GM13977 (cell line): ENCODE measurements at regions not wholly inside any gene's neighbourhood (a gene's known extent, or its start where the extent isn't known, plus 50 kb on each side); places are given as distances from the start of the nearest gene placed in this dataset.
"Not testable (repeated sequence)": the region's sequence is repeated elsewhere in the genome, so short reads cannot be mapped to it uniquely, and the experiment has no call there.

Source experiments
- DNase-seq: peaks from one replicate; pipeline ENCODE4 v3.0.0; 2012; ENCODE audit warnings: low spot score
- CTCF ChIP-seq: IDR thresholded peaks from 2 replicates; pipeline ENCODE4 v1.5.1; 2012; ENCODE audit warnings: mild to moderate bottlenecking, control low read depth; ENCODE audit not compliant: insufficient read depth; ENCODE audit errors: extremely low read depth, missing control alignments
- in situ Hi-C: fragments of 300-500 bp; cut with MboI; formaldehyde crosslinking; loops from one replicate; pipeline ENCODE4 v1.12.0; 2022; ENCODE audit warnings: low sequenced_read_pairs, low pct_unique_long_range_greater_than_20kb, mixed read lengths, inconsistent platforms; ENCODE audit not compliant: unreplicated experiment

DNA sequence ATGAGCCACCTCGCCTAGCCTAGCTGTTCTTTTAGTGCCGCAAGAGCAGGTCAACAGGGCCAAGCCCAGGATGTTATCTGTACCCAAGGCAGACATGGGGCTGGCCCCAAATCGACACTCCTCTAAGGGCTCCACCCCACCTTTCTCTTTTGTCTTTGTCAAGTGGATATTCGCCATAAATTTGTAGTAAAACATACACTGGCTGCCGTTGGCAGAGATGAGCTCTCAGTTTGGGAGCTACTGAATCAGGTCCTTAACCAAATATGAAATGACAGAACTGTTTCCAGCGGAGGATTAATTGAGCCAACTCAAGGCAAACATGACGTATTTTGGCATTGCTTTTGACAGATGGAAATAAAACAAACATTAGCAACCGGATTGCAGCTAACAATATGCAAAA lies 556.9 kb upstream of the CDH5 start:
- DNase-seq: no peak
- no peak for TF ChIP-seq CTCF
- in situ Hi-C loops: no loop called here

- DNase-seq: no peak
- in situ Hi-C loops: no loop called here
Observed at GRCh38 chr16:65808790-65809189, 557.7 kb upstream of the CDH5 start.

GRCh38 chr16:65807858-65808257 lies 558.6 kb upstream of the CDH5 start:
- TF ChIP-seq CTCF: no peak
- in situ Hi-C loops: no loop called here

More at GRCh38 chr16:65808790-65809189, 557.7 kb upstream of the CDH5 start:
- no peak for TF ChIP-seq CTCF

DNA sequence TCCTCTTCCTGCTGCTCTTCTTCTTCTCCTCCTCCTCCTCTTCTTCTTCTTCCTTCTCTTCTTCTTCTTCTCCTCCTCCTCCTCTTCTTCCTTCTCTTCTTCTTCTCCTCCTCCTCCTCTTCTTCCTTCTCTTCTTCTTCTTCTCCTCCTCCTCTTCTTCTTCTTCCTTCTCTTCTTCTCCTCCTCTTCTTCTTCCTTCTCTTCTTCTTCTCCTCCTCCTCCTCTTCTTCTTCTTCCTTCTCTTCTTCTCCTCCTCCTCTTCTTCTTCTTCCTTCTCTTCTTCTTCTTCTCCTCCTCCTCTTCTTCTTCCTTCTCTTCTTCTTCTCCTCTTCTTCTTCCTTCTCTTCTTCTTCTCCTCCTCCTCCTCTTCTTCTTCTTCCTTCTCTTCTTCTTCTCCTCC lies 560.8 kb upstream of the CDH5 start:
- in situ Hi-C loops, DNase-seq: not testable (repeated sequence)

More at GRCh38 chr16:65807858-65808257, 558.6 kb upstream of the CDH5 start:
- no peak for DNase-seq

GRCh38 chr16:65796481-65796880 lies 570.0 kb upstream of the CDH5 start:
- TF ChIP-seq CTCF: no peak
- DNase-seq: no peak
- in situ Hi-C loops: no loop called here

- in situ Hi-C loops: no loop called here
- TF ChIP-seq CTCF: no peak
- no peak for DNase-seq
Observed at GRCh38 chr16:65794973-65795372, 571.5 kb upstream of the CDH5 start.

- DNase-seq: no peak
- in situ Hi-C loops: no loop called here
- no peak for TF ChIP-seq CTCF
Observed at GRCh38 chr16:65793781-65794180, 572.7 kb upstream of the CDH5 start.
